Thoracic aorta (tissue), 2 donors: ENCODE measurements at regions not wholly inside any gene's neighbourhood (a gene's known extent, or its start where the extent isn't known, plus 50 kb on each side); places are given as distances from the start of the nearest gene placed in this dataset.

Experiments used
- ATAC-seq: fragments of 150-250 bp; one replicate; pipeline ENCODE4 v1.8.0; 2017; ENCODE audit warnings: low read depth; ENCODE audit not compliant: insufficient number of reproducible peaks, low FRiP score
- DNase-seq: peaks from one replicate; pipeline ENCODE4 v3.0.0-alpha.2; 2020; ENCODE audit warnings: low spot score
- H3K27ac ChIP-seq, 2 donors: fragments of 200-600 bp; sonication (generic); 1 replicate in 1 of 2; 2 replicates in 1 of 2; pipeline ENCODE4 v1.5.1; 2016; ENCODE audit warnings: mild to moderate bottlenecking in 2 of 2, moderate library complexity in 2 of 2
- H3K27me3 ChIP-seq: fragments of 200-600 bp; sonication (generic); replicated peaks from 2 replicates; pipeline ENCODE4 v1.6.0; 2016; ENCODE audit warnings: mild to moderate bottlenecking; ENCODE audit not compliant: insufficient read depth
- H3K36me3 ChIP-seq: fragments of 200-600 bp; sonication (generic); one replicate; pipeline ENCODE4 v1.5.1; 2016
- H3K4me1 ChIP-seq, 2 donors: fragments of 200-600 bp; sonication (generic); 1 replicate in 1 of 2; 2 replicates in 1 of 2; pipeline versions ENCODE4 v1.5.1 to v1.6.0; 2016; ENCODE audit warnings: low read depth in 2 of 2, mild to moderate bottlenecking in 1 of 2; ENCODE audit not compliant: control insufficient read depth in 1 of 2
- H3K4me3 ChIP-seq: fragments of 200-600 bp; sonication (generic); 2 replicates; pipeline ENCODE4 v1.5.1; 2016; ENCODE audit warnings: mild to moderate bottlenecking
- H3K9me3 ChIP-seq: fragments of 200-600 bp; sonication (generic); 2 replicates; pipeline ENCODE4 v1.5.1; 2016
- TF ChIP-seq, protein P1 (sequence below): fragments of 200-600 bp; sonication (generic); IDR thresholded peaks from one replicate; pipeline ENCODE4 v1.5.1; 2019; ENCODE audit warnings: antibody characterized with exemption

- DNase-seq: no peak
- no peaks in the 10 kb centered on the region for H3K4me1 ChIP-seq
- H3K4me3 ChIP-seq: no peak overlapping the region
- H3K27me3 ChIP-seq: no peaks in the 10 kb centered on the region
- no peaks in the 10 kb centered on the region for H3K9me3 ChIP-seq
- H3K36me3 ChIP-seq: no peaks in the 10 kb centered on the region
- H3K27ac ChIP-seq: no peak overlapping the region
- TF ChIP-seq, protein P1, sequence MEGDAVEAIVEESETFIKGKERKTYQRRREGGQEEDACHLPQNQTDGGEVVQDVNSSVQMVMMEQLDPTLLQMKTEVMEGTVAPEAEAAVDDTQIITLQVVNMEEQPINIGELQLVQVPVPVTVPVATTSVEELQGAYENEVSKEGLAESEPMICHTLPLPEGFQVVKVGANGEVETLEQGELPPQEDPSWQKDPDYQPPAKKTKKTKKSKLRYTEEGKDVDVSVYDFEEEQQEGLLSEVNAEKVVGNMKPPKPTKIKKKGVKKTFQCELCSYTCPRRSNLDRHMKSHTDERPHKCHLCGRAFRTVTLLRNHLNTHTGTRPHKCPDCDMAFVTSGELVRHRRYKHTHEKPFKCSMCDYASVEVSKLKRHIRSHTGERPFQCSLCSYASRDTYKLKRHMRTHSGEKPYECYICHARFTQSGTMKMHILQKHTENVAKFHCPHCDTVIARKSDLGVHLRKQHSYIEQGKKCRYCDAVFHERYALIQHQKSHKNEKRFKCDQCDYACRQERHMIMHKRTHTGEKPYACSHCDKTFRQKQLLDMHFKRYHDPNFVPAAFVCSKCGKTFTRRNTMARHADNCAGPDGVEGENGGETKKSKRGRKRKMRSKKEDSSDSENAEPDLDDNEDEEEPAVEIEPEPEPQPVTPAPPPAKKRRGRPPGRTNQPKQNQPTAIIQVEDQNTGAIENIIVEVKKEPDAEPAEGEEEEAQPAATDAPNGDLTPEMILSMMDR: no peak
- ATAC-seq: no peak
Measured at GRCh38 chr5:84568171-84568570, 183.5 kb upstream of the EDIL3 start.

- DNase-seq (no peak), ATAC-seq (no peak)
- H3K9me3 ChIP-seq: no peaks in the 10 kb centered on the region
- TF ChIP-seq, protein P1: no peak
- no peak overlapping the region for H3K27ac ChIP-seq
- no peaks in the 10 kb centered on the region for H3K4me1 ChIP-seq
- no peaks in the 10 kb centered on the region for H3K27me3 ChIP-seq
- no peaks in the 10 kb centered on the region for H3K36me3 ChIP-seq
- H3K4me3 ChIP-seq: no peak overlapping the region
Measured at GRCh38 chr5:84565866-84566265, 181.2 kb upstream of the EDIL3 start.

DNA sequence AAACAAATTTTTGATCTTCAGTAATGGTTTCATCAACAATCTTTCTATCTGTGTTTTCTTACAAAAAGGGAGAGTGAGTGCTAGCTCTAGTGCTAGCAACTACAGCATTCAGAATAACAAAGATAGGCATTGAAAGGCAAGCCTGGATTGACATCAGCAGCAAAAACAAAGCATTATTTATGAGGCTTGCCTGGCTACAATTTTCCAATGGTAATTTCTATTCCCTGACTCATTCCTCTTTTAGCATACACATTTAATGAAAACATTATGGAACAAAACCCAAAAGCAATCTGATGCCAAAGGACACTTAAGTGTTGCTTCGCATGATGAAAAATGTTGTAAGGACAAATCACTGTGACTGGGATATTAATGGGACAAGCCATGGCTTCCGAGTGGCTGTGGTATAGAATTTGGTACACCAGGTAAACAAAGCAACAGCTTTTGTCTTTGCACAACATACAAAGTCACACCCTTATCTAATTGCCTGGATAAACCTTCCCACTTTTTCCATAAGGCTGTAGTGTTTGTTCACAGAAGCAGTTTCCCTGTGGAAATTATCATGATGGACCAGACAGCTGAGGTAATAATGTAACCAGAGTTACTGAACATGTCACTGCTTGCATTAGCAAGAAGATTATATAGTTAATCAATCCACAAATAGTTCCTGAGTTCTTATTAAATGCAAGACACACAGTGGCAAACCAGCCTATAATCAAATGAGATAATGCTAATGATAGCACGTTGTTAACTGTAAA is 179.8 kb upstream of the EDIL3 start:
- ATAC-seq (no peak), DNase-seq (no peak)
- TF ChIP-seq, protein P1: no peak
- Histone ChIP-seq H3K27me3 (no peaks in the 10 kb centered on the region), H3K9me3 (no peaks in the 10 kb centered on the region), H3K27ac (no peak overlapping the region), H3K4me1 (no peaks in the 10 kb centered on the region), H3K36me3 (no peaks in the 10 kb centered on the region), H3K4me3 (no peak overlapping the region)

GRCh38 chr5:84550222-84550621 is 165.5 kb upstream of the EDIL3 start:
- no peak for DNase-seq
- TF ChIP-seq, protein P1: no peak
- Histone ChIP-seq H3K9me3 (no peaks in the 10 kb centered on the region), H3K27me3 (no peaks in the 10 kb centered on the region), H3K4me3 (no peak overlapping the region), H3K36me3 (no peaks in the 10 kb centered on the region), H3K4me1 (no peaks in the 10 kb centered on the region), H3K27ac (no peak overlapping the region)
- ATAC-seq: no peak

DNA sequence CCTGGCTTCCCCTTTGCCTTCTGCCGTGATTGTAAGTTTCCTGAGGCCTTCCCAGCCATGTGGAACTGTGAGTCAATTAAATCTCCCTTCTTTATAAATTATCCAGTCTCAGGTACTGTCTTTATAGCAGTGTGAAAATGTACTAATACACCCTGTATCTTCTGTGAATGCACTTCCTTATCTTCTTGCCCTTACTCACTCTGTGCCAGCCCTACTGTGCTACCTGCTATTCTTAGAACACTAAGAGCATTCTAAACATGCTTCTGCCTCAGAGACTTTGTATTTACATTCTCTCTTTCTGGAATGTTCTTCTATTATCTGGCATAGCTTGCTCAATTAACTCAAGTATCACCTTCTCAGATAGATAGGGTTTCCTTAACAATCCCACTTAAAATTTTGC is 164.4 kb upstream of the EDIL3 start:
- DNase-seq: no peak
- Histone ChIP-seq H3K27me3 (no peaks in the 10 kb centered on the region), H3K9me3 (no peaks in the 10 kb centered on the region), H3K36me3 (no peaks in the 10 kb centered on the region), H3K4me3 (no peak overlapping the region), H3K27ac (no peak overlapping the region), H3K4me1 (no peaks in the 10 kb centered on the region)
- TF ChIP-seq, protein P1: no peak
- ATAC-seq: no peak
